GM23338 (cell line): ENCODE measurements at regions not wholly inside any gene's neighbourhood (a gene's known extent, or its start where the extent isn't known, plus 50 kb on each side); places are given as distances from the start of the nearest gene placed in this dataset.

Source experiments
- ATAC-seq: fragments of 200-7000 bp; cut with Tn5 transposase; 3 replicates; pipeline ENCODE4 v1.9.1; 2020
- DNase-seq: peaks from one replicate; pipeline ENCODE4 v3.0.0-alpha.2; 2015; ENCODE audit warnings: low spot score
- H2AFZ ChIP-seq: fragments of 200-600 bp; sonication (generic); 2 replicates; pipeline ENCODE4 v1.8.0; 2016; ENCODE audit warnings: antibody characterized with exemption, mild to moderate bottlenecking, moderate library complexity
- H3F3A ChIP-seq: fragments of 200-600 bp; sonication (generic); replicated peaks from 2 replicates; pipeline ENCODE4 v1.8.0; 2017; ENCODE audit warnings: antibody characterized with exemption, mixed run types, low read depth
- H3K27ac ChIP-seq: fragments of 200-600 bp; sonication (generic); 2 replicates; pipeline ENCODE4 v1.6.1; 2016; ENCODE audit warnings: low read depth
- H3K27me3 ChIP-seq: fragments of 200-600 bp; sonication (generic); 2 replicates; pipeline ENCODE4 v1.8.0; 2016; ENCODE audit warnings: mild to moderate bottlenecking, mixed run types, moderate library complexity; ENCODE audit not compliant: insufficient read depth
- H3K36me3 ChIP-seq: fragments of 200-600 bp; sonication (generic); 2 replicates; pipeline ENCODE4 v1.8.0; 2016; ENCODE audit warnings: mild to moderate bottlenecking; ENCODE audit not compliant: insufficient read depth
- H3K4me1 ChIP-seq: fragments of 200-600 bp; sonication (generic); 2 replicates; pipeline ENCODE4 v1.8.0; 2016; ENCODE audit warnings: mild to moderate bottlenecking, moderate library complexity; ENCODE audit not compliant: insufficient read depth
- H3K4me2 ChIP-seq: fragments of 200-600 bp; sonication (generic); 2 replicates; pipeline ENCODE4 v1.7.1; 2017; ENCODE audit warnings: mixed run types
- H3K4me3 ChIP-seq: fragments of 200-600 bp; sonication (generic); 2 replicates; pipeline ENCODE4 v1.6.1; 2016; ENCODE audit warnings: mixed run types
- H3K79me2 ChIP-seq: fragments of 200-600 bp; sonication (generic); replicated peaks from 2 replicates; pipeline ENCODE4 v1.8.0; 2017; ENCODE audit warnings: mild to moderate bottlenecking; ENCODE audit not compliant: insufficient read depth
- H3K9me2 ChIP-seq: fragments of 200-600 bp; sonication (generic); 2 replicates; pipeline ENCODE4 v1.8.0; 2017; ENCODE audit not compliant: insufficient read depth
- H4K20me1 ChIP-seq: fragments of 200-600 bp; sonication (generic); replicated peaks from 2 replicates; pipeline ENCODE4 v1.8.0; 2017; ENCODE audit warnings: mild to moderate bottlenecking; ENCODE audit not compliant: insufficient read depth
- H3K27ac Mint-ChIP-seq: 2 replicates; pipeline ENCODE4 v1.8.0; 2020; ENCODE audit warnings: inconsistent platforms, mild to moderate bottlenecking, moderate library complexity, mixed read lengths
- H3K27me3 Mint-ChIP-seq: 3 replicates; pipeline ENCODE4 v1.8.0; 2022; ENCODE audit warnings: low read depth, mild to moderate bottlenecking, moderate library complexity, mixed read lengths, inconsistent platforms; ENCODE audit not compliant: insufficient read depth, poor library complexity
- H3K36me3 Mint-ChIP-seq: 3 replicates; pipeline ENCODE4 v1.8.0; 2021; ENCODE audit warnings: low read depth, mild to moderate bottlenecking, inconsistent platforms, moderate library complexity, mixed read lengths
- H3K4me1 Mint-ChIP-seq: 3 replicates; pipeline ENCODE4 v1.8.0; 2020; ENCODE audit warnings: mild to moderate bottlenecking, inconsistent platforms, mixed read lengths
- H3K4me3 Mint-ChIP-seq: 3 replicates; pipeline ENCODE4 v1.8.0; 2021; ENCODE audit warnings: moderate library complexity, mild to moderate bottlenecking, inconsistent platforms, mixed read lengths
- H3K9me3 Mint-ChIP-seq: 3 replicates; pipeline ENCODE4 v1.8.0; 2020; ENCODE audit warnings: moderate library complexity, mild to moderate bottlenecking, inconsistent platforms, mixed read lengths
- NANOG ChIP-seq: IDR thresholded peaks from 2 replicates; pipeline ENCODE4 v1.6.1; 2016; ENCODE audit warnings: antibody characterized with exemption, borderline replicate concordance
- TF ChIP-seq, protein P1 (sequence below): fragments of 250-450 bp; sonication (Bioruptor Pico); IDR thresholded peaks from 2 replicates; pipeline ENCODE4 v1.5.0; 2020; ENCODE audit warnings: mild to moderate bottlenecking, moderate library complexity
- TF ChIP-seq, protein P2 (sequence below), 2 experiments: fragments of 200-600 bp in 1 of 2; sonication (generic) in 1 of 2; conservative IDR thresholded peaks; 2 replicates each; pipeline versions ENCODE4 v1.5.1 to v1.6.1; 2016 to 2017; ENCODE audit warnings: antibody characterized with exemption in 2 of 2, low read depth in 2 of 2, mild to moderate bottlenecking in 2 of 2, moderate library complexity in 1 of 2

DNA sequence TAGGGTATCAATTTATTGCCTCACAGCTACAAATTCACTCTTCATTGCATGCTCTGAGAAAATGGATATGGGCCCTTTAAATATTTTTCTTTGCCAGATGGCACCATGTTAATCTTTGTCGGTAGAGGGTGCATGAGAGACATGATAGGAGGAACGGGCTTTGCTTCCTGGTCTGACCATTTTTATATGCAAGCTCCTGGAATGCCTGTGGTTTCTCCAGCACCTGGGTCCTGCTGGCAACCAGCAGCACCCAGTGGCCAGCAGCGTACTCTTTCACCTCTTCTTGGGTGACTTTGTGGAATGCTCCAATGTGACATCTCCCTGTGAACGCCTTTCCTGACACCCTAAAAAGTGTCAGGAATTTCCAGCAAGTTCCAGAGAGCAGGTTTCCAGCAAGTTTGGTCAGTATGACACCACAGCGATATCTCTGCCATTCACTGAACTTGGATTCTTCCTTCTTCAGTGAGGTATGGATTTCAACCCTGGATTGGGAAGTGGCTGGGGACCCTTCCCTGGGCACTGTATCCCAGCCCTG lies 140.3 kb upstream of the PGRMC2 start:
- H3K27ac ChIP-seq = no peak overlapping the region
- Mint-ChIP-seq H3K4me1 (no peaks in the 10 kb centered on the region), H3K36me3 (peaks cover 17% of the 10 kb centered on the region; the same call in 2 of the 3 replicates), H3K9me3 (peaks cover 11% of the 10 kb centered on the region), H3K27me3 (no peaks in the 10 kb centered on the region), H3K4me3 (no peak overlapping the region), H3K27ac (no peak overlapping the region)
- H3K4me2 ChIP-seq = no peak overlapping the region
- no peaks in the 10 kb centered on the region for H3K4me1 ChIP-seq
- H3F3A ChIP-seq = no peaks in the 10 kb centered on the region
- H3K27me3 ChIP-seq = no peaks in the 10 kb centered on the region
- no peaks in the 10 kb centered on the region for H3K79me2 ChIP-seq
- peak; percentile 5 for DNase-seq
- H4K20me1 ChIP-seq = no peaks in the 10 kb centered on the region
- H3K36me3 ChIP-seq = peaks cover 5% of the 10 kb centered on the region; the same call in 1 of the 2 replicates
- no peak overlapping the region for H2AFZ ChIP-seq
- TF ChIP-seq NANOG = no peak
- TF ChIP-seq, protein P1, sequence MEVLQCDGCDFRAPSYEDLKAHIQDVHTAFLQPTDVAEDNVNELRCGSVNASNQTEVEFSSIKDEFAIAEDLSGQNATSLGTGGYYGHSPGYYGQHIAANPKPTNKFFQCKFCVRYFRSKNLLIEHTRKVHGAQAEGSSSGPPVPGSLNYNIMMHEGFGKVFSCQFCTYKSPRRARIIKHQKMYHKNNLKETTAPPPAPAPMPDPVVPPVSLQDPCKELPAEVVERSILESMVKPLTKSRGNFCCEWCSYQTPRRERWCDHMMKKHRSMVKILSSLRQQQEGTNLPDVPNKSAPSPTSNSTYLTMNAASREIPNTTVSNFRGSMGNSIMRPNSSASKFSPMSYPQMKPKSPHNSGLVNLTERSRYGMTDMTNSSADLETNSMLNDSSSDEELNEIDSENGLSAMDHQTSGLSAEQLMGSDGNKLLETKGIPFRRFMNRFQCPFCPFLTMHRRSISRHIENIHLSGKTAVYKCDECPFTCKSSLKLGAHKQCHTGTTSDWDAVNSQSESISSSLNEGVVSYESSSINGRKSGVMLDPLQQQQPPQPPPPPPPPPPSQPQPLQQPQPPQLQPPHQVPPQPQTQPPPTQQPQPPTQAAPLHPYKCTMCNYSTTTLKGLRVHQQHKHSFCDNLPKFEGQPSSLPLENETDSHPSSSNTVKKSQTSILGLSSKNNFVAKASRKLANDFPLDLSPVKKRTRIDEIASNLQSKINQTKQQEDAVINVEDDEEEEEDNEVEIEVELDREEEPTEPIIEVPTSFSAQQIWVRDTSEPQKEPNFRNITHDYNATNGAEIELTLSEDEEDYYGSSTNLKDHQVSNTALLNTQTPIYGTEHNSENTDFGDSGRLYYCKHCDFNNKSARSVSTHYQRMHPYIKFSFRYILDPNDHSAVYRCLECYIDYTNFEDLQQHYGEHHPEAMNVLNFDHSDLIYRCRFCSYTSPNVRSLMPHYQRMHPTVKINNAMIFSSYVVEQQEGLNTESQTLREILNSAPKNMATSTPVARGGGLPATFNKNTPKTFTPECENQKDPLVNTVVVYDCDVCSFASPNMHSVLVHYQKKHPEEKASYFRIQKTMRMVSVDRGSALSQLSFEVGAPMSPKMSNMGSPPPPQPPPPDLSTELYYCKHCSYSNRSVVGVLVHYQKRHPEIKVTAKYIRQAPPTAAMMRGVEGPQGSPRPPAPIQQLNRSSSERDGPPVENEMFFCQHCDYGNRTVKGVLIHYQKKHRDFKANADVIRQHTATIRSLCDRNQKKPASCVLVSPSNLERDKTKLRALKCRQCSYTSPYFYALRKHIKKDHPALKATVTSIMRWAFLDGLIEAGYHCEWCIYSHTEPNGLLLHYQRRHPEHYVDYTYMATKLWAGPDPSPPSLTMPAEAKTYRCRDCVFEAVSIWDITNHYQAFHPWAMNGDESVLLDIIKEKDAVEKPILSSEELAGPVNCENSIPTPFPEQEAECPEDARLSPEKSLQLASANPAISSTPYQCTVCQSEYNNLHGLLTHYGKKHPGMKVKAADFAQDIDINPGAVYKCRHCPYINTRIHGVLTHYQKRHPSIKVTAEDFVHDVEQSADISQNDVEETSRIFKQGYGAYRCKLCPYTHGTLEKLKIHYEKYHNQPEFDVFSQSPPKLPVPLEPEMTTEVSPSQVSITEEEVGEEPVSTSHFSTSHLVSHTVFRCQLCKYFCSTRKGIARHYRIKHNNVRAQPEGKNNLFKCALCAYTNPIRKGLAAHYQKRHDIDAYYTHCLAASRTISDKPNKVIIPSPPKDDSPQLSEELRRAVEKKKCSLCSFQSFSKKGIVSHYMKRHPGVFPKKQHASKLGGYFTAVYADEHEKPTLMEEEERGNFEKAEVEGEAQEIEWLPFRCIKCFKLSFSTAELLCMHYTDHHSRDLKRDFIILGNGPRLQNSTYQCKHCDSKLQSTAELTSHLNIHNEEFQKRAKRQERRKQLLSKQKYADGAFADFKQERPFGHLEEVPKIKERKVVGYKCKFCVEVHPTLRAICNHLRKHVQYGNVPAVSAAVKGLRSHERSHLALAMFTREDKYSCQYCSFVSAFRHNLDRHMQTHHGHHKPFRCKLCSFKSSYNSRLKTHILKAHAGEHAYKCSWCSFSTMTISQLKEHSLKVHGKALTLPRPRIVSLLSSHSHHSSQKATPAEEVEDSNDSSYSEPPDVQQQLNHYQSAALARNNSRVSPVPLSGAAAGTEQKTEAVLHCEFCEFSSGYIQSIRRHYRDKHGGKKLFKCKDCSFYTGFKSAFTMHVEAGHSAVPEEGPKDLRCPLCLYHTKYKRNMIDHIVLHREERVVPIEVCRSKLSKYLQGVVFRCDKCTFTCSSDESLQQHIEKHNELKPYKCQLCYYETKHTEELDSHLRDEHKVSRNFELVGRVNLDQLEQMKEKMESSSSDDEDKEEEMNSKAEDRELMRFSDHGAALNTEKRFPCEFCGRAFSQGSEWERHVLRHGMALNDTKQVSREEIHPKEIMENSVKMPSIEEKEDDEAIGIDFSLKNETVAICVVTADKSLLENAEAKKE = no peak
- TF ChIP-seq, protein P2, sequence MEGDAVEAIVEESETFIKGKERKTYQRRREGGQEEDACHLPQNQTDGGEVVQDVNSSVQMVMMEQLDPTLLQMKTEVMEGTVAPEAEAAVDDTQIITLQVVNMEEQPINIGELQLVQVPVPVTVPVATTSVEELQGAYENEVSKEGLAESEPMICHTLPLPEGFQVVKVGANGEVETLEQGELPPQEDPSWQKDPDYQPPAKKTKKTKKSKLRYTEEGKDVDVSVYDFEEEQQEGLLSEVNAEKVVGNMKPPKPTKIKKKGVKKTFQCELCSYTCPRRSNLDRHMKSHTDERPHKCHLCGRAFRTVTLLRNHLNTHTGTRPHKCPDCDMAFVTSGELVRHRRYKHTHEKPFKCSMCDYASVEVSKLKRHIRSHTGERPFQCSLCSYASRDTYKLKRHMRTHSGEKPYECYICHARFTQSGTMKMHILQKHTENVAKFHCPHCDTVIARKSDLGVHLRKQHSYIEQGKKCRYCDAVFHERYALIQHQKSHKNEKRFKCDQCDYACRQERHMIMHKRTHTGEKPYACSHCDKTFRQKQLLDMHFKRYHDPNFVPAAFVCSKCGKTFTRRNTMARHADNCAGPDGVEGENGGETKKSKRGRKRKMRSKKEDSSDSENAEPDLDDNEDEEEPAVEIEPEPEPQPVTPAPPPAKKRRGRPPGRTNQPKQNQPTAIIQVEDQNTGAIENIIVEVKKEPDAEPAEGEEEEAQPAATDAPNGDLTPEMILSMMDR (conservative IDR thresholded peaks at IDR 0.05; ENCODE audit: low read depth in 2 of 2) = peak in 1 of 2 experiments; percentile 28; a peak in 1 of 4 replicates
- H3K9me2 ChIP-seq = no peaks in the 10 kb centered on the region
- ATAC-seq = no peak
- H3K4me3 ChIP-seq = no peak overlapping the region
